Tibial artery (tissue), 4 donors: ENCODE measurements at regions not wholly inside any gene's neighbourhood (a gene's known extent, or its start where the extent isn't known, plus 50 kb on each side); places are given as distances from the start of the nearest gene placed in this dataset.

Experiments used
- DNase-seq, 2 donors: peaks; one replicate each; pipeline ENCODE4 v3.0.0-alpha.2; 2019
- H3K27ac ChIP-seq, 2 donors: fragments of 200-600 bp; sonication (generic) in 1 of 2; 1 replicate in 1 of 2; 2 replicates in 1 of 2; pipeline ENCODE4 v1.5.1; 2018 to 2019; ENCODE audit warnings: mild to moderate bottlenecking in 1 of 2
- H3K27me3 ChIP-seq, 2 donors: fragments of 200-600 bp; sonication (generic) in 1 of 2; one replicate each; pipeline versions ENCODE4 v1.5.1 to v1.6.0; 2016 to 2019
- H3K36me3 ChIP-seq, 3 donors: fragments of 200-600 bp; sonication (generic) in 2 of 3; one replicate each; pipeline ENCODE4 v1.5.1; 2016 to 2019; ENCODE audit warnings: mild to moderate bottlenecking in 2 of 3
- H3K4me1 ChIP-seq, 4 donors: fragments of 200-600 bp; sonication (generic) in 2 of 4; 1 replicate in 3 of 4; 2 replicates in 1 of 4; pipeline ENCODE4 v1.5.1; 2016 to 2019
- H3K4me3 ChIP-seq, 2 donors: fragments of 200-600 bp; sonication (generic) in 1 of 2; 1 replicate in 1 of 2; 2 replicates in 1 of 2; pipeline ENCODE4 v1.5.1; 2018 to 2019; ENCODE audit warnings: mild to moderate bottlenecking in 2 of 2
- H3K9me3 ChIP-seq, 3 donors: fragments of 200-600 bp; sonication (generic) in 1 of 3; one replicate each; pipeline ENCODE4 v1.5.1; 2016 to 2019
- CTCF ChIP-seq, 2 experiments: fragments of 200-600 bp in 1 of 2; fragments of 450-650 bp in 1 of 2; IDR thresholded peaks; one replicate each; pipeline ENCODE4 v1.5.1; 2017 to 2019; ENCODE audit warnings: antibody characterized with exemption in 2 of 2, mild to moderate bottlenecking in 1 of 2, moderate library complexity in 1 of 2
- intact Hi-C: fragments of 100-400 bp; cut with DNase I; formaldehyde crosslinking; loops from one replicate; pipeline ENCODE4 v1.15.0; 2023; ENCODE audit warnings: low total_unique reads

GRCh38 chr2:136482966-136483365 lies 282.4 kb upstream of the THSD7B start:
- Histone ChIP-seq H3K36me3 (no peaks in the 10 kb centered on the region), H3K4me1 (no peaks in the 10 kb centered on the region), H3K27ac (no peak overlapping the region), H3K9me3 (peaks cover 0 to 9% (median 7%) of the 10 kb centered on the region in 3 donors), H3K4me3 (no peak overlapping the region), H3K27me3 (peaks cover 0 to 2% of the 10 kb centered on the region in 2 donors)
- TF ChIP-seq CTCF (IDR thresholded peaks at IDR 0.05) = no peak
- intact Hi-C loops = no loop called here
- DNase-seq = no peak

GRCh38 chr2:136482006-136482405 lies 283.3 kb upstream of the THSD7B start:
- TF ChIP-seq CTCF (IDR thresholded peaks at IDR 0.05) = no peak
- H3K4me1 ChIP-seq = no peaks in the 10 kb centered on the region
- intact Hi-C loops = no loop called here
- peaks cover 0 to 9% (median 7%) of the 10 kb centered on the region in 3 donors for H3K9me3 ChIP-seq
- DNase-seq = no peak
- peaks cover 0 to 2% of the 10 kb centered on the region in 2 donors for H3K27me3 ChIP-seq
- H3K4me3 ChIP-seq = no peak overlapping the region
- H3K36me3 ChIP-seq = no peaks in the 10 kb centered on the region
- H3K27ac ChIP-seq = no peak overlapping the region

GRCh38 chr2:136479696-136480095 lies 285.6 kb upstream of the THSD7B start:
- no peak for TF ChIP-seq CTCF (IDR thresholded peaks at IDR 0.05)
- Histone ChIP-seq H3K4me3 (no peak overlapping the region), H3K27me3 (peaks cover 0 to 2% of the 10 kb centered on the region in 2 donors), H3K4me1 (no peaks in the 10 kb centered on the region), H3K9me3 (peaks cover 0 to 9% (median 7%) of the 10 kb centered on the region in 3 donors), H3K36me3 (no peaks in the 10 kb centered on the region), H3K27ac (no peak overlapping the region)
- intact Hi-C loops = no loop called here
- no peak for DNase-seq

DNA sequence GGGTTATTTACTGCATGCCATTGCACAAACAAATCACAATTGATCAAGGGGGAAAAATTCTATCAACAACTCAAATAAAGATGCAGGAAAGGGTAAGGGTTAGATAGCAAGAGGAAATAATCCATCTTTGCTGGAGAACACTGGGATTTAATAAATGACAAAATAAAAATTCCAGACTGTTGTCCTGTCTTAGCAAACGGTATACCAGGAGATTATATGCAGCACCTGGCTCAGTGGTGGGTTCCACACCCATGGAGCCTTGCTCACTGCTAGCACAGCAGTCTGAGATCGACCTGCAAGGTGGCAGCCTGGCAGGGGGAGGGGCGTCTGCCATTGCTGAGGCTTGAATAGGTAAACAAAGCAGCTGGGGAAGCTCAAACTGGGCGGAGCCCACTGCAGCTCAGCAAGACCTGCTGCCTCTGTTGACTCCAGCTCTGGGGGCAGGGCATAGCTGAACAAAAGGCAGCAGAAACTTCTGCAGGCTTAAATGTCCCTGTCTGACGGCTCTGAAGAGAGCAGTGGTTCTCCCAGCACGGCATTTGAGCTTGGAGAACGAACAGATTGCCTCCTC lies 296.5 kb upstream of the THSD7B start:
- TF ChIP-seq CTCF (IDR thresholded peaks at IDR 0.05) = no peak
- Histone ChIP-seq H3K9me3 (no peaks in the 10 kb centered on the region), H3K4me3 (no peak overlapping the region), H3K27ac (no peak overlapping the region), H3K36me3 (no peaks in the 10 kb centered on the region), H3K27me3 (peaks cover 0 to 3% of the 10 kb centered on the region in 2 donors), H3K4me1 (no peaks in the 10 kb centered on the region)
- intact Hi-C loops = no loop called here
- DNase-seq = no peak

DNA sequence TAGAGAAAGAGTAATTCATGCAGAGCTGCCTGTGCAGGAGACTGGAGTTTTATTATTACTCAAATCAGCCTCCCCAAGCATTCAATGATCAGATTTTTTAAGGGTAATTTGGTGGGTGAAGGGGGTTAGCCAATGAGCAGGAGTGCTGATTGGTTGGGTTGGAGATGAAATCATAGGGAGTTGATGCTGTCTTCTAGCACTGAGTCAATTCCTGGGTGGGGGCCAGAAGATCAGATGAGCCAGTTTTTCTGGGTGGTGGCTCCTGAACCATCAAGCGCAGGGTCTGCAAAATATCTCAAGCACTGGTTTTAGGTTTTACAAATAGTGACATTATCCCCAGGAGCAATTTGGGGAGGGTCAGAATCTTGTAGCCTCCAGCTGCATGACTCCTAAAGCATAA lies 312.8 kb upstream of the THSD7B start:
- Histone ChIP-seq H3K27ac (no peak overlapping the region), H3K27me3 (no peaks in the 10 kb centered on the region), H3K9me3 (no peaks in the 10 kb centered on the region), H3K4me3 (no peak overlapping the region), H3K4me1 (no peaks in the 10 kb centered on the region), H3K36me3 (no peaks in the 10 kb centered on the region)
- DNase-seq = no peak
- intact Hi-C loops = loop anchor here (2.0 kb wide), 1 partner anchor 42 kb away; no protein-coding TSS in a partner anchor
- no peak for TF ChIP-seq CTCF (IDR thresholded peaks at IDR 0.05)
